CD14-positive monocyte (primary cell): ENCODE measurements at regions not wholly inside any gene's neighbourhood (a gene's known extent, or its start where the extent isn't known, plus 50 kb on each side); places are given as distances from the start of the nearest gene placed in this dataset.

Experiments used
- DNase-seq, 3 donors: peaks; one replicate each; pipeline ENCODE4 v3.0.0-alpha.2; 2011 to 2022
- H2AFZ ChIP-seq: 2 replicates; pipeline ENCODE4 v1.6.0; 2012; ENCODE audit warnings: mild to moderate bottlenecking, low read depth, low read length, inconsistent platforms; ENCODE audit not compliant: insufficient read depth, poor library complexity, severe bottlenecking
- H3K27ac ChIP-seq, 2 donors: 1 replicate in 1 of 2; 2 replicates in 1 of 2; pipeline ENCODE4 v1.5.1; 2012 to 2013; ENCODE audit warnings: low read length in 2 of 2, control low read depth in 1 of 2, inconsistent platforms in 1 of 2, low read depth in 1 of 2, mild to moderate bottlenecking in 1 of 2
- H3K27me3 ChIP-seq, 2 donors: one replicate each; pipeline versions ENCODE4 v1.6.0 to v1.6.1; 2011 to 2013; ENCODE audit warnings: low read length in 2 of 2; ENCODE audit not compliant: control insufficient read depth in 2 of 2, insufficient read depth in 2 of 2
- H3K36me3 ChIP-seq, 2 donors: replicated peaks in 1 of 2; 1 replicate in 1 of 2; 2 replicates in 1 of 2; pipeline versions ENCODE4 v1.5.1 to v1.6.1; 2012 to 2013; ENCODE audit warnings: low read length in 2 of 2, control low read depth in 1 of 2, inconsistent platforms in 1 of 2, mild to moderate bottlenecking in 1 of 2; ENCODE audit not compliant: insufficient read depth in 2 of 2, control insufficient read depth in 1 of 2
- H3K4me1 ChIP-seq, 2 donors: 1 replicate in 1 of 2; 2 replicates in 1 of 2; pipeline versions ENCODE4 v1.5.1 to v1.6.1; 2012 to 2013; ENCODE audit warnings: low read length in 2 of 2, control low read depth in 1 of 2, inconsistent platforms in 1 of 2, mild to moderate bottlenecking in 1 of 2, moderate library complexity in 1 of 2; ENCODE audit not compliant: insufficient read depth in 2 of 2, control insufficient read depth in 1 of 2
- H3K4me2 ChIP-seq: replicated peaks from 2 replicates; pipeline ENCODE3; 2012; ENCODE audit warnings: low read length, moderate library complexity, mild to moderate bottlenecking; ENCODE audit not compliant: poor library complexity, severe bottlenecking; ENCODE audit errors: extremely low read depth
- H3K4me3 ChIP-seq, 3 experiments: fragments of 200-600 bp in 1 of 3; sonication (generic) in 1 of 3; replicated peaks in 1 of 3; 1 replicate in 2 of 3; 2 replicates in 1 of 3; pipeline ENCODE4 v1.5.1; 2011 to 2013; ENCODE audit warnings: low read length in 3 of 3, mild to moderate bottlenecking in 3 of 3, control low read depth in 2 of 3, low read depth in 2 of 3, inconsistent platforms in 1 of 3, moderate library complexity in 1 of 3
- H3K79me2 ChIP-seq: 2 replicates; pipeline ENCODE4 v1.6.0; 2012; ENCODE audit warnings: mild to moderate bottlenecking, control low read depth, inconsistent platforms, low read length, moderate library complexity; ENCODE audit not compliant: insufficient read depth
- H3K9ac ChIP-seq: 2 replicates; pipeline ENCODE4 v1.6.0; 2017; ENCODE audit warnings: low read length, mild to moderate bottlenecking; ENCODE audit not compliant: insufficient read depth, poor library complexity, severe bottlenecking
- H3K9me3 ChIP-seq, 2 donors: replicated peaks in 1 of 2; 1 replicate in 1 of 2; 2 replicates in 1 of 2; pipeline versions ENCODE4 v1.5.1 to v1.6.1; 2012 to 2013; ENCODE audit warnings: low read length in 2 of 2, control low read depth in 1 of 2; ENCODE audit not compliant: control insufficient read depth in 1 of 2, insufficient read depth in 1 of 2
- H4K20me1 ChIP-seq: 2 replicates; pipeline ENCODE4 v1.6.0; 2012; ENCODE audit warnings: mild to moderate bottlenecking, low read length, control low read depth, moderate library complexity; ENCODE audit not compliant: insufficient read depth
- H3K27ac Mint-ChIP-seq, 7 donors: one replicate each; pipeline ENCODE4 v1.8.0; 2020; ENCODE audit warnings: mild to moderate bottlenecking in 7 of 7, mixed read lengths in 7 of 7, moderate library complexity in 6 of 7, inconsistent platforms in 2 of 7
- H3K27me3 Mint-ChIP-seq, 3 donors: one replicate each; pipeline ENCODE4 v1.8.0; 2021 to 2022; ENCODE audit warnings: low read depth in 3 of 3, mild to moderate bottlenecking in 3 of 3, mixed read lengths in 3 of 3, moderate library complexity in 3 of 3, inconsistent platforms in 1 of 3
- H3K36me3 Mint-ChIP-seq, 2 donors: one replicate each; pipeline ENCODE4 v1.8.0; 2020; ENCODE audit warnings: mixed read lengths in 2 of 2, inconsistent platforms in 1 of 2, mild to moderate bottlenecking in 1 of 2
- H3K4me1 Mint-ChIP-seq: one replicate; pipeline ENCODE4 v1.8.0; 2020; ENCODE audit warnings: mild to moderate bottlenecking, mixed read lengths
- H3K4me3 Mint-ChIP-seq, 2 donors: one replicate each; pipeline ENCODE4 v1.8.0; 2020; ENCODE audit warnings: mild to moderate bottlenecking in 2 of 2, mixed read lengths in 2 of 2, moderate library complexity in 1 of 2
- H3K9me3 Mint-ChIP-seq, 7 donors: one replicate each; pipeline ENCODE4 v1.8.0; 2020 to 2022; ENCODE audit warnings: mixed read lengths in 7 of 7, mild to moderate bottlenecking in 6 of 7, moderate library complexity in 6 of 7, inconsistent platforms in 2 of 7
- WGBS: methylation state at CpG from one replicate; pipeline ENCODE4 v1.1.5; 2013; ENCODE audit warnings: missing lambda C conversion rate; ENCODE audit not compliant: insufficient coverage; 5-methylcytosine and 5-hydroxymethylcytosine counted together
- intact Hi-C, 2 donors: fragments of 100-400 bp; cut with micrococcal nuclease; formaldehyde crosslinking; loops; one replicate each; pipeline versions ENCODE4 v1.15.0 to v1.15.1; 2023
- TF ChIP-seq, protein P1 (sequence below): fragments of 200-600 bp; IDR thresholded peaks from one replicate; pipeline ENCODE4 v1.8.0; 2022; ENCODE audit warnings: antibody characterized with exemption, mild to moderate bottlenecking

DNA sequence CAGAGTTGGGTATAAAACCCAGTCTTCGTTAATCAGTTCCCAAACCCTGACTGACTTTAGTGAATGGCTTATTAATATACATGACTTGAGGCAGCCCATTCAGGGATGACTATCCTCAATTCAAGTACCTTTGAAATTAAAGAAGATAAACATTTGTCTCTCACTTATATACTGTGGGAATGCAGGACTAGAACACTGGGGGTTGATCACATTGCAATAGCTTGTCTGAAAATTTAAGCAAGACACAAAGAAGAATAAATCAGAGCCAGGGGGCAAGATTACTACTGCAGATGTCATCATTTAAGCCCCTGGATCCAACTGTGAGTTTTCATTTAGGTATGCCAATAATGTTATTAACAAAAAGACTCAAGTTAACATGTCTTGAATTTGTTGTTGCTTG is 647.7 kb downstream of the ZPLD1 start:
- H3K36me3 ChIP-seq, result no peaks in the 10 kb centered on the region
- no CpG with 5 or more reads among the region's 1 CpG for WGBS
- no peak overlapping the region for H3K4me2 ChIP-seq
- H3K9me3 ChIP-seq, result no peaks in the 10 kb centered on the region
- no peak for DNase-seq
- no peak overlapping the region for H3K4me3 ChIP-seq
- no peaks in the 10 kb centered on the region for H3K4me1 ChIP-seq
- no peak overlapping the region for H2AFZ ChIP-seq
- H3K79me2 ChIP-seq, result no peaks in the 10 kb centered on the region
- H3K36me3 Mint-ChIP-seq, result no peaks in the 10 kb centered on the region
- peaks cover 0 to 4% (median 1%) of the 10 kb centered on the region in 7 donors for H3K9me3 Mint-ChIP-seq
- H3K9ac ChIP-seq, result no peak overlapping the region
- H3K27ac Mint-ChIP-seq, result no peak overlapping the region
- no peak overlapping the region for H3K27ac ChIP-seq
- TF ChIP-seq, protein P1, sequence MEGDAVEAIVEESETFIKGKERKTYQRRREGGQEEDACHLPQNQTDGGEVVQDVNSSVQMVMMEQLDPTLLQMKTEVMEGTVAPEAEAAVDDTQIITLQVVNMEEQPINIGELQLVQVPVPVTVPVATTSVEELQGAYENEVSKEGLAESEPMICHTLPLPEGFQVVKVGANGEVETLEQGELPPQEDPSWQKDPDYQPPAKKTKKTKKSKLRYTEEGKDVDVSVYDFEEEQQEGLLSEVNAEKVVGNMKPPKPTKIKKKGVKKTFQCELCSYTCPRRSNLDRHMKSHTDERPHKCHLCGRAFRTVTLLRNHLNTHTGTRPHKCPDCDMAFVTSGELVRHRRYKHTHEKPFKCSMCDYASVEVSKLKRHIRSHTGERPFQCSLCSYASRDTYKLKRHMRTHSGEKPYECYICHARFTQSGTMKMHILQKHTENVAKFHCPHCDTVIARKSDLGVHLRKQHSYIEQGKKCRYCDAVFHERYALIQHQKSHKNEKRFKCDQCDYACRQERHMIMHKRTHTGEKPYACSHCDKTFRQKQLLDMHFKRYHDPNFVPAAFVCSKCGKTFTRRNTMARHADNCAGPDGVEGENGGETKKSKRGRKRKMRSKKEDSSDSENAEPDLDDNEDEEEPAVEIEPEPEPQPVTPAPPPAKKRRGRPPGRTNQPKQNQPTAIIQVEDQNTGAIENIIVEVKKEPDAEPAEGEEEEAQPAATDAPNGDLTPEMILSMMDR, result no peak
- no peak overlapping the region for H3K4me3 Mint-ChIP-seq
- intact Hi-C loops, result no loop called here
- H3K4me1 Mint-ChIP-seq, result no peaks in the 10 kb centered on the region
- peaks cover 0 to 2% (median 0%) of the 10 kb centered on the region in 3 donors for H3K27me3 Mint-ChIP-seq
- H3K27me3 ChIP-seq, result no peaks in the 10 kb centered on the region
- no peaks in the 10 kb centered on the region for H4K20me1 ChIP-seq

GRCh38 chr3:103083848-103084631 is 649.2 kb downstream of the ZPLD1 start:
- Histone ChIP-seq H2AFZ (no peak overlapping the region), H3K36me3 (no peaks in the 10 kb centered on the region), H3K9me3 (no peaks in the 10 kb centered on the region), H3K9ac (no peak overlapping the region), H3K4me2 (no peak overlapping the region), H3K79me2 (no peaks in the 10 kb centered on the region), H3K27me3 (no peaks in the 10 kb centered on the region), H4K20me1 (no peaks in the 10 kb centered on the region), H3K4me1 (no peaks in the 10 kb centered on the region), H3K27ac (no peak overlapping the region), H3K4me3 (no peak overlapping the region)
- H3K27me3 Mint-ChIP-seq, result no peaks in the 10 kb centered on the region
- no peak overlapping the region for H3K27ac Mint-ChIP-seq
- WGBS, result no CpG with 5 or more reads among the region's 3 CpGs
- DNase-seq, result no peak
- TF ChIP-seq, protein P1, result no peak
- intact Hi-C loops, result no loop called here
- no peaks in the 10 kb centered on the region for H3K4me1 Mint-ChIP-seq
- no peaks in the 10 kb centered on the region for H3K36me3 Mint-ChIP-seq
- peaks cover 0 to 4% (median 1%) of the 10 kb centered on the region in 7 donors for H3K9me3 Mint-ChIP-seq
- no peak overlapping the region for H3K4me3 Mint-ChIP-seq
